Inflammatory macrophage (primary cell): ENCODE measurements at regions not wholly inside any gene's neighbourhood (a gene's known extent, or its start where the extent isn't known, plus 50 kb on each side); places are given as distances from the start of the nearest gene placed in this dataset.
"Not testable (repeated sequence)": the region's sequence is repeated elsewhere in the genome, so short reads cannot be mapped to it uniquely, and the experiment has no call there.

Experiments used
- DNase-seq, 2 donors: peaks; one replicate each; pipeline ENCODE4 v3.0.0-alpha.2; 2020 to 2022

GRCh38 chr12:79990509-79991338 is 55.8 kb upstream of the PPP1R12A start:
- DNase-seq: not testable (repeated sequence)

GRCh38 chr12:79988368-79988767 is 53.5 kb upstream of the PPP1R12A start:
- no peak for DNase-seq

GRCh38 chr12:79987731-79988130 is 52.8 kb upstream of the PPP1R12A start:
- no peak for DNase-seq
